LNCAP (cell line): ENCODE measurements at regions not wholly inside any gene's neighbourhood (a gene's known extent, or its start where the extent isn't known, plus 50 kb on each side); places are given as distances from the start of the nearest gene placed in this dataset.

Source experiments
- CTCF ChIP-seq: fragments of 450-650 bp; IDR thresholded peaks from 2 replicates; pipeline ENCODE4 v1.5.1; 2017; ENCODE audit warnings: mild to moderate bottlenecking

- peak; percentile 60 for TF ChIP-seq CTCF
These were observed 215.0 kb upstream of the HSF2 start for GRCh38 chr6:122184401-122184827.

GRCh38 chr6:122187186-122187585 lies 212.3 kb upstream of the HSF2 start:
- no peak for TF ChIP-seq CTCF

- TF ChIP-seq CTCF = no peak
These were observed 200.5 kb upstream of the HSF2 start for GRCh38 chr6:122198922-122199321.

- TF ChIP-seq CTCF = no peak
These were observed 199.0 kb upstream of the HSF2 start for GRCh38 chr6:122200440-122200839.

- no peak for TF ChIP-seq CTCF
These were observed 196.8 kb upstream of the HSF2 start for GRCh38 chr6:122202576-122203137.

- no peak for TF ChIP-seq CTCF
These were observed 192.4 kb upstream of the HSF2 start for GRCh38 chr6:122207061-122207460.

- no peak for TF ChIP-seq CTCF
These were observed 191.7 kb upstream of the HSF2 start for GRCh38 chr6:122207794-122208193.

- TF ChIP-seq CTCF = no peak
These were observed 184.7 kb upstream of the HSF2 start for GRCh38 chr6:122214605-122215318.
